ENCODE measurements at regions not wholly inside any gene's neighbourhood (a gene's known extent, or its start where the extent isn't known, plus 50 kb on each side); places are given as distances from the start of the nearest gene placed in this dataset.

- no peak for TF ChIP-seq POLR2A (IDR thresholded peaks at IDR 0.05)
- no peak for TF ChIP-seq CTCF (IDR thresholded peaks at IDR 0.05)
Measured at GRCh38 chr22:48651036-48651890, 1176.4 kb downstream of the BRD1 start.

Data from esophagus squamous epithelium (tissue), 4 donors.